Left ventricle myocardium inferior (tissue), 1 donor: ENCODE measurements at regions not wholly inside any gene's neighbourhood (a gene's known extent, or its start where the extent isn't known, plus 50 kb on each side); places are given as distances from the start of the nearest gene placed in this dataset.

Experiments used
- DNase-seq: peaks from one replicate; pipeline ENCODE4 v3.0.0-alpha.2; 2020
- H3K27ac ChIP-seq: fragments of 200-600 bp; replicated peaks from 2 replicates; pipeline ENCODE4 v1.8.0; 2021
- H3K27me3 ChIP-seq: fragments of 200-600 bp; 2 replicates; pipeline ENCODE4 v1.8.0; 2021; ENCODE audit warnings: low read depth
- H3K36me3 ChIP-seq: fragments of 200-600 bp; 2 replicates; pipeline ENCODE4 v1.8.0; 2021
- H3K4me1 ChIP-seq: fragments of 200-600 bp; 2 replicates; pipeline ENCODE4 v1.8.0; 2021
- H3K4me3 ChIP-seq: fragments of 200-600 bp; 2 replicates; pipeline ENCODE4 v1.8.0; 2021; ENCODE audit warnings: mild to moderate bottlenecking, moderate library complexity
- H3K9me3 ChIP-seq: fragments of 200-600 bp; replicated peaks from 2 replicates; pipeline ENCODE4 v1.8.0; 2021
- CTCF ChIP-seq: fragments of 200-600 bp; IDR thresholded peaks from 2 replicates; pipeline ENCODE4 v1.8.0; 2021; ENCODE audit warnings: antibody characterized with exemption, mild to moderate bottlenecking, borderline replicate concordance
- intact Hi-C: fragments of 100-400 bp; cut with micrococcal nuclease; formaldehyde crosslinking; loops from one replicate; pipeline ENCODE4 v1.11.0; 2022
- donor health status: DM: no; HTN: yes; CAD: no; lungs with severe emphysema.

- no peak for DNase-seq
- intact Hi-C loops = no loop called here
- H3K4me1 ChIP-seq = no peaks in the 10 kb centered on the region
These were observed 356.2 kb downstream of the NPR3 start for GRCh38 chr5:33067291-33067690.

GRCh38 chr5:33068786-33069185 is 357.7 kb downstream of the NPR3 start:
- H3K4me1 ChIP-seq = no peaks in the 10 kb centered on the region
- intact Hi-C loops = no loop called here

More at GRCh38 chr5:33067291-33067690, 356.2 kb downstream of the NPR3 start:
- no peaks in the 10 kb centered on the region for H3K36me3 ChIP-seq
- TF ChIP-seq CTCF = no peak
- H3K27ac ChIP-seq = no peak overlapping the region
- no peaks in the 10 kb centered on the region for H3K27me3 ChIP-seq
- H3K9me3 ChIP-seq = no peaks in the 10 kb centered on the region
- H3K4me3 ChIP-seq = no peak overlapping the region

GRCh38 chr5:33072296-33072695 is 361.2 kb downstream of the NPR3 start:
- no peaks in the 10 kb centered on the region for H3K4me1 ChIP-seq
- no peak for TF ChIP-seq CTCF
- no peaks in the 10 kb centered on the region for H3K36me3 ChIP-seq
- intact Hi-C loops = no loop called here
- DNase-seq = no peak
- no peaks in the 10 kb centered on the region for H3K27me3 ChIP-seq
- H3K27ac ChIP-seq = no peak overlapping the region
- H3K9me3 ChIP-seq = no peaks in the 10 kb centered on the region
- no peak overlapping the region for H3K4me3 ChIP-seq

More at GRCh38 chr5:33068786-33069185, 357.7 kb downstream of the NPR3 start:
- Histone ChIP-seq H3K27me3 (no peaks in the 10 kb centered on the region), H3K36me3 (no peaks in the 10 kb centered on the region), H3K9me3 (no peaks in the 10 kb centered on the region), H3K4me3 (no peak overlapping the region), H3K27ac (no peak overlapping the region)
- no peak for TF ChIP-seq CTCF
- DNase-seq = no peak

DNA sequence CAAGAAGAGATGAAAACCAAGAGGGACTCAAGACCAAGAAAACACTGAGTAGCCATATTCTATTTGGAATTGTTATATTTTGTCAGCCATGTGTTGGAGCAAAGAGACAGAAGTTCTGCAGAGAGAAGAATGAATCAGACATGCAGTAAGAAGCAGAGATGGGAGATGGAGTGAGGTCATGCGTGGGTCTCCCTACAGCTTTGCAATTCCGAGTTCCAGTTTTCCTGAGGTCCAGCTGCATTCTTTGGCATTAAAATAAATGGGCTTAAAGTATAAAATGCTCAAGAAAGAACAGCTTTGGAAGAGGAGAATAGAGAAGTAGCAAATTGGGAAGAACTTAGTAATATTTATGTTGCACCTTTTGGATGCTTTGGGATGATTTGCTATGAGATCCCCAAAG is 361.6 kb downstream of the NPR3 start:
- no peaks in the 10 kb centered on the region for H3K4me1 ChIP-seq
- no peak overlapping the region for H3K27ac ChIP-seq
- no peak for TF ChIP-seq CTCF
- H3K27me3 ChIP-seq = no peaks in the 10 kb centered on the region
- intact Hi-C loops = no loop called here
- H3K36me3 ChIP-seq = no peaks in the 10 kb centered on the region
- H3K4me3 ChIP-seq = no peak overlapping the region
- no peaks in the 10 kb centered on the region for H3K9me3 ChIP-seq
- no peak for DNase-seq

DNA sequence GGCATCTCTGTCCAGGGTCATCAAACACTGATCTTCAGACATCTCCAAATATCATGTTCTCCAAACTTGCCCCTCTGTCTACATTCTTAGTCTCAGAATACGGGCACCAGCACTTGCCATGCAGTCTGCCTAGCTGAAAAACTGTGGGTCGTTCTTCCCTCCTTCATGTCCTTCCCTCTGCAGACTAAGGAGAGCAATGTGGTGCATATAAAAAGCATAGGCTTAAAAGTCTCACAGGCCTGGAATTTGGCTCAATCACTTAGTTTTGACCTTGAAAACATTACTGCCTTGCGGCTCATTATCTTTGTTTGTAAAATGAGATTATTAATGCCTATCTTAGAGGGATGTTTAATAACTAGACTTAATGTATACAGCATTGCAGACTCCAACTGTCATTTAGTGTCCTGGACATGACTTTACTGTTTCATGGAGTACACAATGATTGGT is 362.8 kb downstream of the NPR3 start:
- no peak for DNase-seq
- Histone ChIP-seq H3K36me3 (no peaks in the 10 kb centered on the region), H3K27ac (no peak overlapping the region), H3K9me3 (no peaks in the 10 kb centered on the region), H3K27me3 (no peaks in the 10 kb centered on the region), H3K4me1 (peaks cover 4% of the 10 kb centered on the region), H3K4me3 (no peak overlapping the region)
- no peak for TF ChIP-seq CTCF
- intact Hi-C loops = no loop called here

- no peaks in the 10 kb centered on the region for H3K9me3 ChIP-seq
- no peak for DNase-seq
- H3K36me3 ChIP-seq = no peaks in the 10 kb centered on the region
- no peak overlapping the region for H3K27ac ChIP-seq
- intact Hi-C loops = no loop called here
- no peak overlapping the region for H3K4me3 ChIP-seq
- no peaks in the 10 kb centered on the region for H3K27me3 ChIP-seq
- no peak for TF ChIP-seq CTCF
- peaks cover 7% of the 10 kb centered on the region for H3K4me1 ChIP-seq
These were observed 363.4 kb downstream of the NPR3 start for GRCh38 chr5:33074548-33074947.
